ENCODE measurements at regions not wholly inside any gene's neighbourhood (a gene's known extent, or its start where the extent isn't known, plus 50 kb on each side); places are given as distances from the start of the nearest gene placed in this dataset.

DNA sequence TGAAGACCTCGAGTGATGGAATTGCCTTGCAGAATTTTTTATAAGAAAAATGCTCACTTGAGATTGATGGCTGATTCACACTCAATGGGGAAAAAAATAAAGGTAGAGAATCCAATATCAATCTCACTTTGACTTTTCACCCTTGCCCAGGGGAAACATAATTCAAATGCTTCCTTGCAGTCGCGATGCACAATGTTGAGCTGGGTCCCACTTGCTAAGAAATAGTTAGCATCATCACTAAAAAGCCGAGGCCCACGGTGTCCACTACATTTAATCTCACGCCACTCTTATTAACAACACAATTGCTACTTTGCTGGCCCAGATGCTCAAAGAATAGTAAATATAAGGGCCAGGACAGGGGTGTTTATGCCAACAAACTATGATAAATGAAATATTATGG, 223.4 kb downstream of the SPTSSA start:
- DNase-seq: no peak

DNA sequence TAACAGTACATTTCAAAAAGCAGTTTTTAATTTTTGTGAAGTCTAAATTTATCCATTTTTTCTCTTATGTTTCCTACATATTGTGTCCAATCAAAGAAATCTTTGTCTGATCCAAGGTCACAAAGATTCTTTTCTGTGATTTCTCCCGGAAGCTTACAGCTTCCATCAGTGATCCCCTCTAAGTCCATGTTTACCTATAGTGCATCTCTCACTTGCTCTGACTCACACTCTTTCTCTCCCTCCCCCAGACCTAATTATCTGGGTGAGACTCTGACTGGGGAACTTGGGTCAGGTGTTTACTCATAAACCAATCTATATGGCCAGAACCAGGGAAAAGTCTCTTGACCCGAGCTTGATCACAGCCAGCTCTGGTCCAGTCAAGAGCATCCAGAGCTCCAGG, 224.4 kb downstream of the SPTSSA start:
- DNase-seq: no peak

DNA sequence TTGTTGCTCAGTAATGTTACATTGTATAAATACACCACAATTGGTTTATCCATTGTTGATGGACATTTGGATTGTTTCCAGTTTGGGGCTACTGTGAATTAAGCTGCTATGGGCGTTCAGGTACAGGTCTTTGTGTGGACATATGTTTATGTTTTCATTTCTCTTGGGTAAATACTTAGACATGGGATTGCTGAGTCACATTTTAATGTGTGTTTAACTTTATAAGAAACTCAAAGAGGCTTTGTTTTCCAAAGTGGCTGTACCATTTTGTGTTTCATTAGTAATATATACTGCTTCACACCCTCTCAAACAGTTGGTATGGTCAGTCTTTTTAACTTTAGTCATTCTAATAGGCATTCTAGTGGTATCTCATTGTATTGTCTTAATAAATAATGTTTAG, 225.0 kb downstream of the SPTSSA start:
- no peak for DNase-seq

DNA sequence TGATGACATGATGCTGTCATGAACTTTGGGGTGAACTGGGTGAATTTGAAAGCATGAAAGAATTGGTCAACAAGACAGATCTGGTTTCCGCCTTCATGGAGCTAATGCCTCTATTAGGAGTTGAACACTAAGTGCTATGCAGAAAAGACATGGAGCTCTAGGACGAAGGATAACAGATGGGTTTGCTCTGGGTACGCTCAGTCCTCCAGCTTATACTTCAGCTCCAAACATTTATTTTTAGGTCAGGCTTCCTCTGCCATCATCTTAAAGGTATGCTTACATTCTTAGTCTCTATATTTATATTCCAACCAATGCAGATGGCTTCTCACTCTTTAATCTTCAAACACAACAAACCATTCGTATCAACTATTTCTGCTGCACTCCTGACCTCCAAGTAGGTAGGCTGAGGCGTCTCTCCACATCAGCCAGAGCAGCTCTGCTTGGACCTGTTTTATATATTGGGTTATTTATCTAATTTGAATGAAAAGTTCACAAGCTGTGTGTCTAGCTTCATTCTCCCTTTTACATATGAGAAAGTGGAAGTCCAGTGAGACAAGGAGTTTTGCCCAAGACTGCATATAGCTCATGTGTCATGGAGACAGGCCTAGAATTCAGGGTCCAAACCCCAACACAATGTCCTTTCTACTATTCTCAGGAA, 226.3 kb downstream of the SPTSSA start:
- DNase-seq: no peak

DNA sequence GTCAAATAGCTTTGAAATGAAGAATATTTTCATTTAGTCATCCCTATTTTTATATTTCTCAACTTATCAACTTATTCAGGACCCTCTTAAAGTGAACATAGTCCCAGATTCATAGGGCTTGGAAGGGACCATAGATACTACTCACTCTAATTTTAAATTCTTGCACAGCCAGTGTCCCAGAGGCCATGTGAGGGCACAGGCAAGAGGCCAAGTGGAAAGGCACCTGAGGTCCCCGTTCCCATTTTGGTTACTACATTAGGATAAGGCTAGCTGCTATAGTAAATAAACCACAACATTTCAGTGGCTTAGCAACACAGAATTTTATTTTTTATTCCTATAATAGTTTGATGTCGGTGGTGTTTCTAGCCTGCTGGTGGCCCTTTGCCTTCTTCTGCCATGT, 227.8 kb downstream of the SPTSSA start:
- no peak for DNase-seq

DNA sequence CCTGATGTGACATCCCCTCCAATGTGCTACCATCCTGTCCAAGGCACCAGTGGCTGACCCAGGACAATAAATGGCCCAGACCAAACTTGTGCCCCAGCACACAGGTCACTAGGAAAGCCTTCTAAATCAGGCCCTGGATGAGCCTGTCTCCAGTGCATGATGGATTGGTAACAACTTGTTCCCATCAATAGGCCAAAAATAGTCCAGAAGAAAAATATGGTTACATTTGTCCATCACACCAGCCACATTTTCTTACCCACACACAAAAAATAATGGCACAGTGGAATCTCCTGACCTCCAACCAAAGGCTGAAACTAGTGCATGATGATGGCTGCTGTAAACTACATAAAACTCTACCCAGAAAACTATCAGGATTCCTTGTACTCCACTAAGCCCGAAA, 228.4 kb downstream of the SPTSSA start:
- no peak for DNase-seq

DNA sequence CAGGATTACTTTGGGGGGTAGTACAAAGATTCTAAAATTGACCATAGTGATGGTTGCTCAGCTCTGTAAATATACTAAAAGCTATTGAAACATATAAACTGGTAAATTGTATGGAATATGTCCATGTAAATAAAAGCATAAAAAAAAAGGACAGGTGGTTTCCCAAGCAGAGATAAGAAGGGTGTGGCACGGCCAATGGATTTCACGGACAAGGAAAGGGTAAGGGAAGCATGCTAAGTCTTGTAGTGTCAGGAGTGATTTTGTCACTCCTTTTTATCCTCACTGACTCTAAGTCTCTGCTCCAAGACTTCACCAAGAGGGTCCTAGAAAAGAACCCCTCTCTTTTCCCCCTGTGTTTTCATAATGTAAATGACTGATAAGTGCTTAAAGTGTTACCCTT, 229.2 kb downstream of the SPTSSA start:
- DNase-seq: no peak

DNA sequence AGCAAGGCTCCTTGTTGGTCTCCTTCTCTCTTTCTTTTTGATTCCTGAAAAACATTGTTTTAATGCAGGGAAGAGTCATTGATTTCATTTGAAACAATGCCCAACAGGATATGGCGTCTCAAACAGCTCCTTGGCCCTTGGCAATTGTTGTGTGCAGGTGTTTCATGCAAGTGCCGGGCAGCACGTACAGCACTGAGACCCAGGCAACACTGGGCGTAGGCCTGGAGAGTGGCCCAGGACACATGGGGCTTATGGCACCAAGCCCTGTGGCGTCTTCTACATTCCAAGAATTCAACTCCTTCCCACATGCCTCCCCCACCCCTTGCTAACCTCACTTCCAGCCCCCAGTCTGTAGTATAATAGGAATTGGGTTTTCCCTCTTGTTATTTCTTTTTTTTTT, 230.4 kb downstream of the SPTSSA start:
- no peak for DNase-seq

DNA sequence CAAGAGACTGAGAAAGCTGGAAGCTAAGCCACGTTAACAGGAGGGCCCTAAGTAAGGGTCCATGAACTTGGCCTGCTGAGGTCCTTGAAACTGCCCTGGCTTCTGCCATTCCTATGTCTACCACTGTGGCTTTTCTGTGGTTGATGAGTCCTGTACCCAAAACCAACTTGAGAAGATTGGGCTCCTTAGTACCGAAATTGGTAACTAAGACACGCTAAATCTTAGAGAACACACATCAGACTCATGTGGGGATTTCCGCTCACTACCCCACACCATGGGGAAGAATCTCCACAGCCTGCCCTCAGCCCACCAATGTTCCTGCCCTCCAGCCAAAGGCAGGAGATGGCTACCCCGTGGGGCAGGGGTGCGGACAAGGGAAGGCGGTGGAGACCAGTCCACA, 232.9 kb downstream of the SPTSSA start:
- DNase-seq: no peak

DNA sequence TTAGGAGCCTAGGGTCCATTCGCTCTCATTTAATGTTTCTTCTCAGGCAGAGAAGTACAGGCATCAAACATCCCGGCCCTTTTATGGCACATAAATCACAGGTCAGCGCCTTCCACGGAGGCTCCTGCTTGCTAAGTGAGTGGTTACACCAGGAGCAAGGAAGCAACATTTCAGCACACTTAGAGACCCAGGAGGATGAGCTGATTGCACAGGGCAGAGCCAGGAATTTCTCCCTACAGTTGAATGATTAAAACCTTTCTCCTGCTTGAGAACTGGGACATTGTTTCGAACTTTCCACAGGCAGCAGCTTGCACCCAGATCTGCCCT, 233.4 kb downstream of the SPTSSA start:
- no peak for DNase-seq

DNA sequence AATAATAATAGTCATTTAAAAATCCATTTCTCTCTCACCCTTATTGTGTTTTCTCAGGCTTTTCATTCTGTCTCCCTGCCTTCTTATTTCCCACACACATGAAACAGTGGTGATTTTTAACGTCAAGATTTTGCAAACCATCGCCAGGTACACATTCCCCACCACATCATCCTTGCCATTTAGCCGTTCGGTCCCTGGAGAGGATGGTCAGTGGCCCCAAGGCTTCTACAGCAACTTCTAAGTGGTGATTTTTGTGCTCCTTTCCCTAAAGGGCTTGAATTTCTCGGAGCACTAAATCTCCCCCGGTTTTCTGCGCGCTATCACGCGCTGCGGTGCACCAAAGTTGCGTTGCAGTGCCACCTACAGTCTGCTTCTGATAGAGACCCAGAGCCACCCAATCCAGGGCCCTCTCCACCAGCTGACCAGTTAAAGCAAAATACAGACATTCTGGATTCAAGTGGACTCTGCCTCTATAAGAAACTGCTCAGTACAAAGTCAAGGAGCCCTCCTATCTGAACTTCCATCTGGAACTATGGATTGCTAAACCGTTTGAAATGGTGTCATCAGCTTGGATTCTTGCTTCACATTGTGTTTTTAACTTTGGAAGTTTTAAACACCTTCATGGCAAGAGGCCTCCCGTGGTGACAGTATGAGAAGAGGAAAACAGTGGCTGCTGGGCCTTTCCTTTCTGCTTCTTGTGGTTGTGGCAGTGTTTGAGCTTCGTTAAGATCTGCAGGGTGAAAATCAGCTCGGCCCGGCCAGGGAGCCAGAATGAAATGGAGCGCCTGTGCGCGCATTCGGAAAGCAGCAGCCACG, 234.0 kb downstream of the SPTSSA start:
- peak; percentile 3 to 39 for DNase-seq

DNA sequence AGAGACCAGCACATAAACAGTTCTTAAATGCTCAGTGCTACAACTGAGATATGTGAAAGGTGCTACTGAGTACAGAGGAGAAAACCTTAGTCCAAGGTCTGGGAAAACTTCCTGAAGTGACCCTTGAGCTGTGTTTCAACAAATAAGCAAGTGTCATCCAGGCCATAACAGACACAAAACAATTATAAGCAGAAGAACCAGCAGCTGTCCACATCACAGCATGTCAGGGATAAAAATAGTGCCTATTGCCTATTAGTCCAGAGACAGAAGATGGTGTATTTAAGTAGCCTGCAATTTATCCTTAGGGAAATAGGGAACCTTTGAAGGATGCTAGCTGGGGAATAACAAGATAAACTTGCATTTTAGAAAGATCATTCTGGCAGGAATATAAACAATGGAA, 237.8 kb downstream of the SPTSSA start:
- DNase-seq: no peak

DNA sequence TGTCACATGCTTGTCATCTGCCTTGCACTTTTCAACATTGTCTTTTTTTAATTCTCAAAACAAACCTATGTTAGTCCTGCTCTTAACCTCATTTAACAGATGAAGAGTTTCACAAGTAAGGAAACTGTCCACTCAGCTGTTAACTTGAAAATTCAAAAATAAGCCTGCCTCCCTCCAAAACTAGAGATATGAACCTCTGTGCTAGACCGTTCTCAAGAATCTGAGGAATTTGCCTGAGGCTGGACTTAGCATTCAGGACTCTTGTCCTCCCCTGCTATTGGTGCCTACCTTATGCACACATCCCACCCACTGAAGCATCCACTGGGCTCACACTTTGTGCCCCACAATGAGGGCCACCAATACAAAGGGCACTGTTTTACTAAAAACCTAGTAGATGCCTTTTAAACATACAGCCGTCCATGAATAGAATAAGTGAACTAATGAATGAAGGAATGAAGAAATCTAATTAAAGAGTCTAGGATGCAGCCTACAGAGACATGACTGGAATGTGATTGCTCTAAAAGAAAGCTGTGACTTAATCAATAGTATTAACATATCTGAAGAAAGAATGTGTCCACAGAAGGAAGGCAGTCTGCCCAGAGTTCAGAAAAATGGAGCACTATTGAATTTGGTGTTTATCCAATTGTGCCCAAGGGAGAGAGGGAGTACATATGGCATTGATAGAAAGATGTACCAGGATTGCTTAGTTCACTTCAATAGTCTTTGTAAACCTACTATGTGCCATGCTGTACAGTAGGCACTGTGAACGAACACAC, 238.5 kb downstream of the SPTSSA start:
- DNase-seq: no peak

DNA sequence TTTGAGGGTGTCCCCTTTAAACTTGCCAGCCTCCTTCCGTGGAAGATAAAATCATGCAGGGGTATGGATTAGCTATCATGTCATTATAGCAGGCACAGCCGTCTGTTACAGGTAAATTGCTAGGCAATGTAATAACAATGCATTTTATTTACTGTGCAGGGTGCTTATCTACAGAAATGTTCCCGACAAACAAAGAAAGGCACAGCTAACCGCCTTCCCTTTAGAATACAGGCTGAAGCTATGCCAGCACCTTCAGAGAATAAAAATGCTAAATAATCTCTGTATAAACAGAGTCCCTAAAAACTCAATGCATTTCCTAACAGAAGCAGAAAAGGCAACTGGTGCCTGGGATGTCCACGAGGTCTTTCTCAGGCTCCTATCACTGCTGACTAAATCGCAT, 239.2 kb downstream of the SPTSSA start:
- DNase-seq: no peak

DNA sequence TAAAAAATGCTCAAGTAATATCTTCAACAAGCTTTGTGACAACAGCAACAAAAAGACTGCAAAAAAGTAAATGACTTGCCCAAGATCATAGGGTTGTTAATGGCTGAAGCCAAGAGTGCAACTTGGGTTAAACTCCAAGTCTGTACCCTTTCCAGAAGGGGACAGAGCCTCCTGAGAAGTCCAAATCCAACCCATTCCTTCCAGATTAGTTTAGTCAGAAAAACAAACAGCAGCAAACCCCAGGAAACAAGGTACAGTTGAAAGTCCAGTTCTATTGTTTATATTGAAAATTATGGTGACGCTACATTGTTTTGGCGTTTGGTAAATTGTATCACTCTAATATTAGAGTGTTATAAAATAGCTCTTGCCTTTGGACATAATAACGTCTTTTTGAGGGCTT, 239.9 kb downstream of the SPTSSA start:
- no peak for DNase-seq

DNA sequence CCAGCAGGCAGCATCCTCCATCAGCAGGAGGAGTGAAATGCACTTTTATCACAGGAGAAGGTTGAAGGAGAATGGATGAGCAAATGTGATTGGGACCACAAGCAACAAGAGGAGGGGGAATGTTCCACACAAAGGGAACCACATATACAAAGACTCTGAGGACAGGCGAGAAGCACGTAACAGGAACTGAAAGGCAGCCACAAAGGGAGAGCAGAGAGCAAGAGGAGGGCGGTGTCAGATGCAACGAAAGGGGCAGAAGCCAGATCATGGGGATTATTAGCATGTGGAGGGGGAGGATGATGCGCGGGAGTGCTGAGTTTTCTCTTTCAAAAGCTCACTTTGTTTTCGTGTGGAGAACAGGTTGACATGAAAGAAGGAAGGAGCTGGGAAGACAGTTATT, 241.1 kb downstream of the SPTSSA start:
- no peak for DNase-seq

DNA sequence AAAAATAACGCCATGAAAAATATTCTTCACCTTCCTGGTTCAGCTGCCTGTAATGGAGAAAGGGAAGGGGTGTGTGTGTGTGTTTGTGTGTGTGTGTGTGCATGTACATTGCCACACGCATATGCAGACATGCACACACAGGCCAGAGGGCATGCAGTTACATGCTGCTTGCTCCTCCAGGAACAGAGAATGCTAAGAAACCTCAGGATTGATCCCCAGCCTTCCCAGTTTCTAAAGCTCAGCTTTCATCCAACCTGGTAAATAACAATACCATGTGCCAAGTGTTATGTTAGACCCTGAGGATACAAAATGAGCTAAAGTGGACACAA, 241.7 kb downstream of the SPTSSA start:
- no peak for DNase-seq

DNA sequence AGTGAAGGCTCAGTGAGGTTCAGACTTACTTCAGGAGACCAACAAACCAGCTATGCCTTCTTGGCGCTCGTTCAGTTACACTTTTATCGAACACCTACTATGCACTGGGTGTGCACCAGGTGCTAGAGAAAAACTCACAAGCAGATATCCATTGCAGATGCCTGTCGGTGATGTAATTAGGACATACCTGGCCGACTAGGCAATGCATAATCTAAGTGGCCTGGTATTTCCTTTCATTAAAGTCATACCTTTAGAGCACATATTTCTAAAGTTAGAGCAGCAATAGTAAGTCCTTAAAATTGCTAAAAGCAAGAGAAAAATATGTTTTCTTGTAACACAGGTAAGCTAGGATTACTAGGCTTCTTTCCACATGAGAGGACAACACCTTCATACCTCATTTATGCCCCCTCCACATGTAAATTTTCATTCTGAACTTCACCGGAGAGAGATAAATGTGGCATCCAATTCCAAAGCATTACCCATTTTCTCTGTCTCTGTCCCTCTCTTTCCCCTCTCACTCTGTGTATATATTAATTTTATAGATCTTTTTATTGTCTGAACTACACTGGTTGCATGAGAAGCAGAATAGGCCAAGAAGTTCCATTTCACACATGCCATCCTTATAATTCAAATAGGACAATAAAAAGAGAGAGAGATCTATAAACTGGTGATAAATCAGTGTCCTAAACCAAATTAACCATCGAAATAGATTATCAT, 242.2 kb downstream of the SPTSSA start:
- DNase-seq: no peak

DNA sequence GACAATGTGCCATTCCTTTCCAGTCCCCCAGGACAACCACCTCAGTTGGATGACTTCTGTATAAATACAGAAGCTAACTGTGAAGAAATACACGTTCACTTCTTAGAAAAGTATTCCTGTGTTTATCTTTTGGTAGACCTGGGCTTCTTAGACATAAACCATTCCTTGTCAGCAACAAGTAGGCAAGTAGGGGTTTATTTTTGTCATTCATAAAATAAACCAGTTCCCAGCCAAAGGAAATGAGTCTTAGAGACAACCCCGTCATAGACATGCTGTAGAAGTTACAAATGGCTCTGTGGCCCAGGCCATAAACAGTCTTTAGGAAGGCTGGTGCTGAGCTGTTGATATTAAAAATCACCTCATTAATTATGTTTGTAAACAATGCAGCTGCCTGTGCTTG, 243.2 kb downstream of the SPTSSA start:
- DNase-seq: no peak

DNA sequence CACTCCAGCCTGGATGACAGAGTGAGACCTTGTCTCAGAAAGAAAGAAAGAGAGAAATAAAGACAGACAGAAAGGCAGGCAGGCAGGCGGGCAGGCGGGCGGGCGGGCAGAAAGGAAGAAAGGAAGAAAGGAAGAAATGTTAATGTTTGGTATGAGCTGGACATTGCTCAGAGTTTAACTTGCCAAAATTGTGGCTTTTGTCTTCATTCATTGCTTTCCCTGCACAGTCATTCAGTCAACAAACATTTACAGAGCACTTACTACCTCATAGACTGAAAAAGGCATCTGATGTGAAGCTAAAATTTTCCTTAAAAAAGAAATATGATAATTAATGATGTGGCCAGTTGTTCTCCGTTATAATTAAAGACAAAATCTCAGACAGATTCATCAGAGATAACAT, 247.1 kb downstream of the SPTSSA start:
- no peak for DNase-seq

DNA sequence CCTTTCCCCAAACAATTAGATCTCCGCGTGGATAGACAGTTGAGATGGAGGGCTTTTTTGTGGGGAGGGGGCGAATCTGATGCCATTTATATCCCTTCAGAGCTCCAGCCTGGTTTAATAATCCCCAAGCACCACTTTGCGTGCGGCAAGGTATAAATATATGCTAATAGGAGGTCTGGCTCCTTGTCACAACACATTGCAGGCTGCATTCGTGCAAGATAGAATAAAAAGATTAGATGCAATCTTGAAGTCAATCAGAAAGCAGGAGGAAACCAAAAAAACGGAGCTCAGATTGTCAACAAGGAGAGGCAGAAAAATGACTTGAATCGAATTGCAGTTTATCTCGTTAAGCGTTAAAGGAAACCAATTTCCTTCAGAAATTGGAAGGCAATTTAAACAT, 248.7 kb downstream of the SPTSSA start:
- no peak for DNase-seq

DNA sequence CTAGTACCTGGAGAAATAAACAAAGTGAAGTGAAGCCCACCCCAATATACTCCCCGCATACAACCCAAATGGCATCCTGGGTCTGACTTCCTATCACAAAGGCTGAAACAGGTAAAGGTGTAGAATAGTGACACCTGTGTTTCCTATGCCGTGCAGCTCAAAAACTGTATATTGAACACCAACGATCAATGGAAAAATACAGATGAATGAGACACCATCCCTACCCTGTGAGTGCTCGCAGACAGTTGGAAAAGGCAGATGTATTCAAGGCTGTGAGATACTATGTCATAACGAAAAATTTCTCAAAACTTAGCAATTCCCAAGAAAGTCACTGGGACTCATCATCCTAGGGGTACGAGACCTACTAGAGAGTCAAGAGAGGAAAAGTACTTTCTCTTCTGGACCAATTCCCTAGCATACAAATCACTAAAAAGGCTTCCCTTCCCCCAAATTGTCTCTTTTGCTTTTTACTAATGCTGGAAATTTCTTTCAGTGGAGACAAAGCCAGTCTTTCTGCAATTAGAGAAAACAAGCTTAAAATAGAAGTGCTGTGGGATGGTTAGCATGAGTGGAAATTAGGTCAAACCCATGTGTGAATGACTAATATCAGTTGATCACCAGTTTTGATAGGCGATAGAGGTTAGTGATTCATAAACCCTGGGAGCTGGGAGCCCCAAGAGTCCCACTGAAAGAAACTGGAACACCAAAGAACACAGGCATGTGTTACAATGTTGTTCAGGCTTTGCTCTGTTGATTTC, 249.7 kb downstream of the SPTSSA start:
- no peak for DNase-seq

DNA sequence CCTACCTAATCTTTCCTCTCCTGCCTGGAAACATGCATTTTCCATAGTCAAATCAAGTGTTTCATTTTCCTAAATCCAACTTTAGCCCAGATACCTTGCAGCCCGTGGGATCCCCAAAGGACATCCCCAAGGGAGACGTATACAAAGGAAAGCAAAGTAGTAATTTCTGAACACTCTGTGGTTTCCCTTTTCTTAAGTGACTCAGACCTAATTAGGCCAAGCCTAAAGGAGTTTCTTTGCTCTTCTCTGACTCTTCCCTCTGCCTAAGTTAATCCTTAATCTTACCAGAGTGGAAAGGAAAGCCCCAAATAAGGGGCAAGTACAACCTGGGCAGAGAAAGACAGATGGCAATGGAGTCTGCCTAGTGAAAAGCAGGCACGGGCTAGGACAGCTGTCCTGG, 250.3 kb downstream of the SPTSSA start:
- no peak for DNase-seq
